ENCODE measurements at regions not wholly inside any gene's neighbourhood (a gene's known extent, or its start where the extent isn't known, plus 50 kb on each side); places are given as distances from the start of the nearest gene placed in this dataset.

DNA sequence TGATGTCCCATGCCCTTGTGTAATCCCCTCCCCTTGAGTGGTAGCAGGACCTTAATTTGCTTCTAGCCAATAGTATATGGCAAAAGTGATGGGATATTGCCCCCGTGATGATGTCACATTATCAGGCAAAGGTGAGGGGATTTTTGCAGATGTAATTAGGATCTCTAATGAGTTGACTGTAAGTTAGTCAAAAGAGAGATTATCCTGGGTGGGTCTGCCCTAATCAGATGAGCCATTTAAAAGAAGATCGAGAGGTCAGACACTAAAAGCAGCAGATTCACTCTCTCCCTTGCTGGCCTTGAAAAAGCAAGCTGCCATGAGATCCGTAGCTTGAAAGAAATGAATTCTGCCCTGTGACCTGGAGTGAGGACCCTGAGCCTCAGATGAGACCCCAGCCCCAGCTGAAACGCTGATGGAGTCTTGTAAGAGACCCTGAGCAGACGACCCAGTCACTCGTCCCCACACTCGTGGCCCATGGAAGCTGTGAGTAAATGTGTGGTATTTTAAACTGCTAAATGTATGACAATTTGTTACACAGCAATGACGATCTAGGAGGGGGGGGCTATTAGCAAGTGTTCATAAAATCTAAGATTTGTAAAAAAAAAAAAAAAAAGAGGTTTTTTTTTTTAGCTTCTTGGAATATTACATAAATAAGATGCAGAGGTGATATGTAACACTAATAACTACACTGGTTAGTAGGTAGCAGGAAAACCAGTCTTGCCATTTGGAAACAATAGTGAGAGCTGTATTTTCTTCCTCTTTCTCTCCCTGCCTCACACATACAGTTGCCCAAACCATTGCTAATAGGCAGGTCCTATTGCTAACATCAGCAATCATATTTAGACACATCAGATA is 50.3 kb upstream of the TARBP1 start:
- TF ChIP-seq, protein P1, sequence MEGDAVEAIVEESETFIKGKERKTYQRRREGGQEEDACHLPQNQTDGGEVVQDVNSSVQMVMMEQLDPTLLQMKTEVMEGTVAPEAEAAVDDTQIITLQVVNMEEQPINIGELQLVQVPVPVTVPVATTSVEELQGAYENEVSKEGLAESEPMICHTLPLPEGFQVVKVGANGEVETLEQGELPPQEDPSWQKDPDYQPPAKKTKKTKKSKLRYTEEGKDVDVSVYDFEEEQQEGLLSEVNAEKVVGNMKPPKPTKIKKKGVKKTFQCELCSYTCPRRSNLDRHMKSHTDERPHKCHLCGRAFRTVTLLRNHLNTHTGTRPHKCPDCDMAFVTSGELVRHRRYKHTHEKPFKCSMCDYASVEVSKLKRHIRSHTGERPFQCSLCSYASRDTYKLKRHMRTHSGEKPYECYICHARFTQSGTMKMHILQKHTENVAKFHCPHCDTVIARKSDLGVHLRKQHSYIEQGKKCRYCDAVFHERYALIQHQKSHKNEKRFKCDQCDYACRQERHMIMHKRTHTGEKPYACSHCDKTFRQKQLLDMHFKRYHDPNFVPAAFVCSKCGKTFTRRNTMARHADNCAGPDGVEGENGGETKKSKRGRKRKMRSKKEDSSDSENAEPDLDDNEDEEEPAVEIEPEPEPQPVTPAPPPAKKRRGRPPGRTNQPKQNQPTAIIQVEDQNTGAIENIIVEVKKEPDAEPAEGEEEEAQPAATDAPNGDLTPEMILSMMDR (IDR thresholded peaks at IDR 0.05), result no peak
- no peak for TF ChIP-seq EP300 (IDR thresholded peaks at IDR 0.05; ENCODE audit: low read depth)
- TF ChIP-seq POLR2A (IDR thresholded peaks at IDR 0.05), result no peak
- no peak for TF ChIP-seq POLR2AphosphoS5 (IDR thresholded peaks at IDR 0.05)
- intact Hi-C loops (cut with DNase I; ENCODE audit: low total_unique reads), result no loop called here
- H3K36me3 ChIP-seq, result no peaks in the 10 kb centered on the region
- WGBS, 2 donors (ENCODE audit: low coverage in 1 of 2), result 84 to 87% methylated on average over 5 to 8 of the region's 8 CpGs
- H3K27me3 ChIP-seq, result no peaks in the 10 kb centered on the region
- peaks cover 38 to 55% (median 43%) of the 10 kb centered on the region in 4 donors for H3K4me1 ChIP-seq
- H3K9me3 ChIP-seq, result no peaks in the 10 kb centered on the region
- in situ Hi-C loops (cut with MboI; ENCODE audit: low pct_ligation_motif_present in 1 of 4, low pct_unique_long_range_greater_than_20kb in 1 of 4, low sequenced_read_pairs in 3 of 4), result no loop called here
- no peak overlapping the region for H3K4me3 ChIP-seq
- no peak for DNase-seq
- peak overlapping the region; percentile 91 to 93 (median 93) for H3K27ac ChIP-seq
